ENCODE measurements at regions not wholly inside any gene's neighbourhood (a gene's known extent, or its start where the extent isn't known, plus 50 kb on each side); places are given as distances from the start of the nearest gene placed in this dataset.
A peak's percentile ranks its signal among the peaks of the same experiment; 100 is the strongest.
"Not testable (repeated sequence)": the region's sequence is repeated elsewhere in the genome, so short reads cannot be mapped to it uniquely, and the experiment has no call there.

DNA sequence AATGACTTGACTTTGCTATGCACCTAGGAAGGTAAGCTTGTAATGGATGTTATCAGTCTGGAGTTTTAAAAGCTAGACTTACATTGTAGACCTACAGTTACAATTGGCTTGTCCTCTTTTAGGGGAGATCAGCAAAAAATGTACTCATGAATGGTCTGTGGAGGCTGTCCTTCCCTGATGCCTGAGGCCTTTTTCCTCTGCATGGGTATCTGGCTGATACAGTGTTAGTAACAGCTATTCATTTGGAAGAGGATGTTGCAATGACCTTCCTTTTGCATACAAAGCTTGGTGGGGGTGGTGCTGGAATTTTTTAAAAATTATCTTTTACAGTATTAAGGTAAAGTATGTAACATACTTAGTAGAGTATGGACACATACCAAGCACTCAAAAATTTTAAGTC, 525.5 kb downstream of the KIF2B start:
- Histone ChIP-seq H2AFZ (ENCODE audit: low read length) (no peak overlapping the region), H3K4me3 (ENCODE audit: low read length) (no peak overlapping the region), H3K27ac (ENCODE audit: low read length) (no peak overlapping the region), H3K9me2 (replicated peaks; ENCODE audit: insufficient read depth, low read length) (no peaks in the 10 kb centered on the region), H3K4me1 (ENCODE audit: low read length) (no peaks in the 10 kb centered on the region), H3K79me2 (ENCODE audit: low read length) (no peaks in the 10 kb centered on the region), H3K4me2 (ENCODE audit: low read depth, low read length, poor library complexity, severe bottlenecking) (no peak overlapping the region), H3K9me3 (ENCODE audit: low read length) (peaks cover 9% of the 10 kb centered on the region), H3K9ac (ENCODE audit: low read length) (no peak overlapping the region), H3K36me3 (ENCODE audit: insufficient read depth, low read length) (no peaks in the 10 kb centered on the region), H4K20me1 (ENCODE audit: insufficient read depth, low read depth, low read length) (no peaks in the 10 kb centered on the region), H3K27me3 (ENCODE audit: low read length) (no peaks in the 10 kb centered on the region)
- DNase-seq: no peak

DNA sequence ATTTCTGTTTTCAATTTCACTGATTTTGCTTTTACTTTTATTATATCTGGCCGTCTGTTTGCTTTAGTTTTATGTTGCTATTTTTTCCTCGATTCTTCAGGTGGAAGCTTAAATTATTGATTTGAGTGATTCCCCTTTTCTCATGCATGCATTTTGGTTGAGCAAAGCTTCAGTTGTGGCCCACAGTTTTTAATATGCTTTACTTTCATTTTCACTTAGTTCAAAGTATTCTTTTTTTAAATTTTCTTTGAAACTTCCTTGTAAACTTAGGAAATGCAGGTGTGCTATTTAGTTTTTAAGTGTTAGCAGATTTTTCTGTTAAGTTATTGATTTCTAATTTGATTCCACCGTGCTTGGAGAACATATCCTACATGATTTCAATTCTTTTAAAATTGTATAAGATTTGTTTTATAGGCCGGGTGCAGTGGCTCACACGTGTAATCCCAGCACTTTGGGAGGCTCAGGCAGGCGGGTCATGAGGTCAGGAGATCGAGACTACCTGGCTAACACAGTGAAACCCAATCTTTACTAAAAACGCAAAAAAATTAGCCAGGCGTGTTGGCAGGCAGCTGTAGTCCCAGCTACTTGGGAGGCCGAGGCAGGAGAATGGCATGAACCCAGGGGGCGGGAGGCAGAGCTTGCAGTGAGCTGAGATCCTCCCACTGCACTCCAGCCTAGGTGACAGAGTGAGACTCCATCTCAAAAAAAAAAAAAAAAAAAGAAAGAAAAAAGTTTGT, 531.2 kb downstream of the KIF2B start:
- Histone ChIP-seq H3K9me3 (ENCODE audit: low read length) (peaks cover 10% of the 10 kb centered on the region; the same call in 1 of the 2 replicates), H3K4me2 (ENCODE audit: low read depth, low read length, poor library complexity, severe bottlenecking) (peak overlapping the region; percentile 38), H3K27ac (ENCODE audit: low read length) (no peak overlapping the region), H3K9me2 (replicated peaks; ENCODE audit: insufficient read depth, low read length) (no peaks in the 10 kb centered on the region), H3K4me3 (ENCODE audit: low read length) (peak overlapping the region; percentile 15; the same call in 1 of the 2 replicates), H3K9ac (ENCODE audit: low read length) (no peak overlapping the region), H3K79me2 (ENCODE audit: low read length) (no peaks in the 10 kb centered on the region), H3K4me1 (ENCODE audit: low read length) (no peaks in the 10 kb centered on the region), H3K27me3 (ENCODE audit: low read length) (no peaks in the 10 kb centered on the region), H3K36me3 (ENCODE audit: insufficient read depth, low read length) (no peaks in the 10 kb centered on the region), H4K20me1 (ENCODE audit: insufficient read depth, low read depth, low read length) (no peaks in the 10 kb centered on the region), H2AFZ (ENCODE audit: low read length) (no peak overlapping the region)
- DNase-seq: no peak

DNA sequence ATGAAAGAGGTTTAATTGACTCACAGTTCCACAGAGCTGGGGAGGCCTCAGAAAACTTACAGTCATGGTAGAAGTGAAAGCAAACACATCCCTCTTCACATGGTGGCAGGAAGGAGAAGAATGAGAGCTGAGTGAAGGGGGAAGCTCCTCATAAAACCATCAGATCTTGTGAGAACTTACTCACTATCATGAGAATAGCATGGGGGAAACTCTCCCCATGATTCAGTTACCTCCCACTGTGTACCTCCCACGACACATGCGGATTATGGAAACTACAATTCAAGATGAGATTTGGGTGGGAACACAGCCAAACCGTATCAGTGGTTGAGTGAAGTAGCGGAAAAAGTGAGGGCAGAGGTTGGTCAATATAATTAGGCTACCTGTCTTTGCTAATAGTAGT, 538.3 kb downstream of the KIF2B start:
- H3K9me2 ChIP-seq (replicated peaks; ENCODE audit: insufficient read depth, low read length); H3K9ac ChIP-seq (ENCODE audit: low read length); H3K4me2 ChIP-seq (ENCODE audit: low read depth, low read length, poor library complexity, severe bottlenecking); H3K36me3 ChIP-seq (ENCODE audit: insufficient read depth, low read length); H3K4me3 ChIP-seq (ENCODE audit: low read length); H4K20me1 ChIP-seq (ENCODE audit: insufficient read depth, low read depth, low read length); H3K27me3 ChIP-seq (ENCODE audit: low read length); DNase-seq; H3K4me1 ChIP-seq (ENCODE audit: low read length); H3K27ac ChIP-seq (ENCODE audit: low read length); H3K79me2 ChIP-seq (ENCODE audit: low read length); H2AFZ ChIP-seq (ENCODE audit: low read length): not testable (repeated sequence)
- peaks cover 18% of the 10 kb centered on the region for H3K9me3 ChIP-seq (ENCODE audit: low read length)

DNA sequence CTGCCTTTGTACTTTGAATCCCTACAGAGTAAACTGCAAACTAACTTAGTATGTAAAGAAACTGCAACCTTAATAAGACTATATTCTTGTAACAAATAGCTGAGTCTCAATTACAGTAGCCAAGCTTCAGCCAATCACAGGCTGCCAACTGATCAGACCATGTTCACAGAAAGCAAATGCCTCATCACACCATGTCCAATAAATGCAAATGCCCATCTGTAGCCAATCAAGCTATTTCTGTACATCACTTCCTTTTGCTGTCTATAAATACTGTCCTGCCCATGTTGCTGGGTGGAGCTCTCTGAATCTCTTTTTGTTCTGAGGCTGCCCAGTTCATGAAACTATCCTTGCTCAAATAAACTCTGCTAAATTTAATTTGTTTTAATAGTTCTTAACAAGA, 531.7 kb upstream of the TOM1L1 start:
- DNase-seq: no peak
- Histone ChIP-seq H3K4me1 (ENCODE audit: low read length) (no peaks in the 10 kb centered on the region), H4K20me1 (ENCODE audit: insufficient read depth, low read depth, low read length) (no peaks in the 10 kb centered on the region), H3K27me3 (ENCODE audit: low read length) (no peaks in the 10 kb centered on the region), H3K4me3 (ENCODE audit: low read length) (no peak overlapping the region), H3K4me2 (ENCODE audit: low read depth, low read length, poor library complexity, severe bottlenecking) (no peak overlapping the region), H3K36me3 (ENCODE audit: insufficient read depth, low read length) (no peaks in the 10 kb centered on the region), H3K27ac (ENCODE audit: low read length) (no peak overlapping the region), H3K9me3 (ENCODE audit: low read length) (peaks cover 28% of the 10 kb centered on the region), H3K79me2 (ENCODE audit: low read length) (no peaks in the 10 kb centered on the region), H3K9me2 (replicated peaks; ENCODE audit: insufficient read depth, low read length) (no peaks in the 10 kb centered on the region), H3K9ac (ENCODE audit: low read length) (no peak overlapping the region), H2AFZ (ENCODE audit: low read length) (no peak overlapping the region)

DNA sequence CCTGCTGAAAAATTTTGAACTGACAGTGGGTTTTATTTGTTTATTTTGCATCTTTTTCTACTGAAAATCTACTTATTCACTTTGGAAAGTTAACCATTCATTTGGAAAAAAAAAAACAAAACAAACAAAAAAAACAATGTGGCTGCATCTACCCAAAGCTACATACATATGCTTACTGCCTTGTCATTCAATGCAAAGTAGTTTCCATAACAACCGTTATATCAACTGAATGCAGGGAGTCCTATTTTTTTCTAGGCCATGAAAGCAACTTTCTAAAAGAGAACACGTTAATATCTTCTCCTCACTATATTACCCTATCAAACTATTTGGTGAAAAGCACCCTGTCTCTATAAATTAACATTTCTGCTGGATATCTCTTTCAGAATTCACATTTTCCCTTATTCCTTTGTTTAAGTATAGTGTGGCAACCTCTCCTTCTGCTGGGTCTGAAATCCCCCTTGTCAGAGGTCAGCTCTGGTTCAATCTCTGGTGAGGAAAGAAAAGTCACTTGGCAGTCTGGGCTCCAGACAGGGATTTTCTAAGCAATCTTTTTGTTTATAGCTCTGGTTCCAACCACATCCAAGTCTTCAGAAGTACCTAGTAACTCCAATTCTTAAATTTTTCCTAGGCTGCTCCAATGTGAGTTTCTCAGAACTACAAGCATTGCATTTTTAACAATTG, 528.4 kb upstream of the TOM1L1 start:
- Histone ChIP-seq H2AFZ (ENCODE audit: low read length) (no peak overlapping the region), H3K36me3 (ENCODE audit: insufficient read depth, low read length) (no peaks in the 10 kb centered on the region), H3K27ac (ENCODE audit: low read length) (no peak overlapping the region)

DNA sequence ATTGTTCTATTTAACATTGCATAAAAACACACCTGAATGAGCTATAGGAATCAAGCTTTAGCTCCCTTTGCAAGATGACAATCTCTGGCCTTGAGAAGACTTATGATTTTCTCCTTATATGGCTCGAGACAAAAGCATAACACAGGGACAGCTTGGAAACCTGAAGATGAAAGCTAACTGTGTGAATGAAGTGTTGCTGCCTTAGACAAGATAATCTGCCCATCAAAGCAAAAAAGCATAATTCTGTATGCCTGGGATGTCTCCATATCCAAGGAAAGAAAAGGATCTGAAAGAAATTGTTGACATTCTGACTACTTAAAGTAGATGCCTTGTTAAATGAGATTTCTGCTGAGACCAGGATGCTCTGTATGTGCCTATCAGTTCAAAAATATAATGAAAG, 526.7 kb upstream of the TOM1L1 start:
- no peaks in the 10 kb centered on the region for H3K9me2 ChIP-seq (replicated peaks; ENCODE audit: insufficient read depth, low read length)
- H3K4me2 ChIP-seq (ENCODE audit: low read depth, low read length, poor library complexity, severe bottlenecking): no peak overlapping the region
- no peak overlapping the region for H3K9ac ChIP-seq (ENCODE audit: low read length)
- H2AFZ ChIP-seq (ENCODE audit: low read length): no peak overlapping the region
- no peak overlapping the region for H3K4me3 ChIP-seq (ENCODE audit: low read length)
- H4K20me1 ChIP-seq (ENCODE audit: insufficient read depth, low read depth, low read length): no peaks in the 10 kb centered on the region
- H3K36me3 ChIP-seq (ENCODE audit: insufficient read depth, low read length): no peaks in the 10 kb centered on the region
- no peak overlapping the region for H3K27ac ChIP-seq (ENCODE audit: low read length)
- no peaks in the 10 kb centered on the region for H3K4me1 ChIP-seq (ENCODE audit: low read length)
- no peaks in the 10 kb centered on the region for H3K79me2 ChIP-seq (ENCODE audit: low read length)
- H3K27me3 ChIP-seq (ENCODE audit: low read length): no peaks in the 10 kb centered on the region
- H3K9me3 ChIP-seq (ENCODE audit: low read length): peaks cover 27% of the 10 kb centered on the region
- DNase-seq: no peak

More for the DNA sequence above, 528.4 kb upstream of the TOM1L1 start:
- H3K9ac ChIP-seq (ENCODE audit: low read length): no peak overlapping the region
- H3K27me3 ChIP-seq (ENCODE audit: low read length): no peaks in the 10 kb centered on the region
- no peaks in the 10 kb centered on the region for H3K79me2 ChIP-seq (ENCODE audit: low read length)
- H3K9me2 ChIP-seq (replicated peaks; ENCODE audit: insufficient read depth, low read length): no peaks in the 10 kb centered on the region
- H4K20me1 ChIP-seq (ENCODE audit: insufficient read depth, low read depth, low read length): no peaks in the 10 kb centered on the region
- DNase-seq: no peak
- no peak overlapping the region for H3K4me3 ChIP-seq (ENCODE audit: low read length)
- H3K4me1 ChIP-seq (ENCODE audit: low read length): no peaks in the 10 kb centered on the region
- peaks cover 28% of the 10 kb centered on the region for H3K9me3 ChIP-seq (ENCODE audit: low read length)
- no peak overlapping the region for H3K4me2 ChIP-seq (ENCODE audit: low read depth, low read length, poor library complexity, severe bottlenecking)

DNA sequence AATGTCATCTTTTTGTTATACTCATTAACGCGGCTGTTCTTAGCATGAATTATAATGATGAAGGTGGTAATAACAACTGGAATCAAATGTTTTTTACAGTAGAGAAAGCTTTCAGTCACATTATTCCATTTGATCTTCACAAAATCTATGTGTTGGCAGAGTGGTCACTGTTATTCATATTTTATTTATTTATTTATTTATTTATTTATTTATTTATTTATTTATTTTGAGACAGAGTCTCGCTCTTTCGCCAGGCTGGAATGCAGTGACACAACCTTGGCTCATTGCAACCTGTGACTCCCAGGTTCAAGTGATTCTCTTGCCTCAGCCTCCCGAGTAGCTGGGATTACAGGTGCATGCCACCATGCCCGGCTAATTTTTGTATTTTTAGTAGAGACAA, 524.2 kb upstream of the TOM1L1 start:
- H3K9ac ChIP-seq (ENCODE audit: low read length); H3K27me3 ChIP-seq (ENCODE audit: low read length); H3K9me2 ChIP-seq (replicated peaks; ENCODE audit: insufficient read depth, low read length); H2AFZ ChIP-seq (ENCODE audit: low read length); H3K4me1 ChIP-seq (ENCODE audit: low read length); H4K20me1 ChIP-seq (ENCODE audit: insufficient read depth, low read depth, low read length); H3K79me2 ChIP-seq (ENCODE audit: low read length); H3K36me3 ChIP-seq (ENCODE audit: insufficient read depth, low read length); DNase-seq; H3K4me2 ChIP-seq (ENCODE audit: low read depth, low read length, poor library complexity, severe bottlenecking); H3K4me3 ChIP-seq (ENCODE audit: low read length); H3K27ac ChIP-seq (ENCODE audit: low read length): not testable (repeated sequence)
- peaks cover 26% of the 10 kb centered on the region for H3K9me3 ChIP-seq (ENCODE audit: low read length)

DNA sequence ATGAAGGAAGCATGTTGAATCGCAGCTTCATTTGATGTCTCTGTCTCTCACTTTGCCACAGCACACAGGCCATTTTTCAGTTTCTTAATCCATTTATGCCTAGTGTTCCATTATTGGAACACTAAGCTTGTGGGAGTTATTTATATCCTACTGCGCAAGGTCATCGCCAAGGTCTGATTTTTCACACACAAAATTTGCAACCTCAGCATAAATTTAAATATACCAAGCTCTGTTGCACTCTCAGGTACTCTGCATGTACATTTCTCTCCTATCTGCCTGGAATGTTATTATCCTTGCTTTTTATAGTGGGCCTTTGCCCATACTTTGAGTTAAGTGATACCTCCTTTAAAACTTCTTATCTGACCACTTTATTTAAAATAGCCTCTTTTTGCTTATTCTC, 519.2 kb upstream of the TOM1L1 start:
- Histone ChIP-seq H3K9ac (ENCODE audit: low read length) (no peak overlapping the region), H3K4me3 (ENCODE audit: low read length) (no peak overlapping the region), H3K27ac (ENCODE audit: low read length) (no peak overlapping the region), H3K36me3 (ENCODE audit: insufficient read depth, low read length) (no peaks in the 10 kb centered on the region), H3K9me3 (ENCODE audit: low read length) (peaks cover 20% of the 10 kb centered on the region), H3K9me2 (replicated peaks; ENCODE audit: insufficient read depth, low read length) (no peaks in the 10 kb centered on the region), H3K79me2 (ENCODE audit: low read length) (no peaks in the 10 kb centered on the region), H3K4me1 (ENCODE audit: low read length) (no peaks in the 10 kb centered on the region), H3K27me3 (ENCODE audit: low read length) (no peaks in the 10 kb centered on the region), H3K4me2 (ENCODE audit: low read depth, low read length, poor library complexity, severe bottlenecking) (no peak overlapping the region), H4K20me1 (ENCODE audit: insufficient read depth, low read depth, low read length) (no peaks in the 10 kb centered on the region), H2AFZ (ENCODE audit: low read length) (no peak overlapping the region)
- DNase-seq: no peak
